ENCODE measurements at regions not wholly inside any gene's neighbourhood (a gene's known extent, or its start where the extent isn't known, plus 50 kb on each side); places are given as distances from the start of the nearest gene placed in this dataset.

DNA sequence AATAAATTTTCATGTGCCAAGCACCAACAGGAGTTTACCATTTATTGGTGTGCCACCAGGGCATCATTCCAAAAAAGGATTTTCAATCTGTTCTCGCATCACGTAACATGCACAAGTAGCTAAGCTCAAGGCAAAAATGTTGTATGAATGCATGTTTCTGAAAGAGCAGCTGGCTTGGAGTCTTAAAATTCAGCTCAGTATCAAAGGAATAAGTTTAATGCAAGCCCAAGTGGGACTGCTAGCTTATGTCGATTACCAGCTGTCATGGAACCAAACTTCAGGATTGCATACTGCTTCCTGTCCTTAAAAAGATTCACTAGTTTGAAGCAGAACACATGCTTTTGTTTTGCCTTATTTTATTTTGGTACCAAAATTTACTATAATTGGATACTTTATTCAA lies 437.0 kb downstream of the FSCB start:
- DNase-seq, result no peak
- Histone ChIP-seq H3K79me1 (replicated peaks; ENCODE audit: low read length, poor library complexity, severe bottlenecking) (no peaks in the 10 kb centered on the region), H3K9me3 (ENCODE audit: control insufficient read depth, low read length) (peaks cover 15% of the 10 kb centered on the region), H3K14ac (ENCODE audit: low read length in 2 of 2) (no peak overlapping the region), H3K18ac (ENCODE audit: low read depth in 1 of 2, low read length in 2 of 2) (no peak overlapping the region), H3K4me3 (ENCODE audit: insufficient read depth in 1 of 2, low read depth in 1 of 2, low read length in 2 of 2) (no peak overlapping the region), H3K27me3 (ENCODE audit: control insufficient read depth in 1 of 2, insufficient read depth in 1 of 2, low read length in 2 of 2) (no peaks in the 10 kb centered on the region), H2BK12ac (ENCODE audit: low read length in 2 of 2) (no peak overlapping the region), H2BK120ac (ENCODE audit: low read depth, low read length) (no peak overlapping the region), H3K4me2 (ENCODE audit: low read length, poor library complexity, severe bottlenecking) (no peak overlapping the region), H3K23ac (ENCODE audit: low read length in 2 of 2) (no peak overlapping the region), H3K4ac (ENCODE audit: low read depth in 1 of 2, low read length in 2 of 2) (no peak overlapping the region), H3K4me1 (ENCODE audit: control insufficient read depth, insufficient read depth, low read depth, low read length) (no peaks in the 10 kb centered on the region), H2AK5ac (ENCODE audit: low read length, severe bottlenecking) (no peak overlapping the region), H3K27ac (ENCODE audit: low read length, poor library complexity, severe bottlenecking) (no peak overlapping the region), H2AFZ (ENCODE audit: low read depth, low read length) (no peak overlapping the region), H2BK15ac (ENCODE audit: low read depth, poor library complexity, severe bottlenecking) (no peak overlapping the region), H4K91ac (ENCODE audit: low read length) (no peak overlapping the region), H4K8ac (ENCODE audit: low read length) (no peak overlapping the region), H2BK5ac (ENCODE audit: low read depth, low read length, poor library complexity, severe bottlenecking) (no peak overlapping the region), H3K36me3 (ENCODE audit: control insufficient read depth in 1 of 2, insufficient read depth in 2 of 2, low read depth in 1 of 2, low read length in 2 of 2) (no peaks in the 10 kb centered on the region), H3K9ac (ENCODE audit: low read length) (no peak overlapping the region)
- WGBS, result 94% methylated on average over 3 of the region's 3 CpGs

DNA sequence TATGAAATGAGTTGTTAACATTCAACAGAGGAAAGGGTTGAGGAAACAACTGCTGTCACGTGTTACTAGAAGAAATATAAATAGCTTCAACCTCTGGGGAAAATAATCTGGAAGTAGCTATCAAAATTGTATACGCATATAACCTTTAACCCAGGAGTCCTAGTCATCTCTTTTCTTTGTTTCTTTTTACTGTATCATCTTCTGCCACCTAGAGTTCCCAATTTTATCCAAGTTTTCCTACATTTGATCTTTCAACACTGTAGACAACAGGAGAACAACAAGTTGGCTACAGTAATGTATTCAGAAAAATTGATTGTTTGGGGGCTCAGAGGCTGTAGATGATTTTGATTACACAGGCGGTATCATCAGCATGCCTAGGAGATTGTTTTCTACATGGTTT lies 453.7 kb downstream of the FSCB start:
- H2BK12ac ChIP-seq (ENCODE audit: low read length in 2 of 2), result no peak overlapping the region
- no peaks in the 10 kb centered on the region for H3K4me1 ChIP-seq (ENCODE audit: control insufficient read depth, insufficient read depth, low read depth, low read length)
- H4K8ac ChIP-seq (ENCODE audit: low read length), result no peak overlapping the region
- H4K91ac ChIP-seq (ENCODE audit: low read length), result no peak overlapping the region
- H3K4ac ChIP-seq (ENCODE audit: low read depth in 1 of 2, low read length in 2 of 2), result no peak overlapping the region
- no peak overlapping the region for H2AK5ac ChIP-seq (ENCODE audit: low read length, severe bottlenecking)
- H3K36me3 ChIP-seq (ENCODE audit: control insufficient read depth in 1 of 2, insufficient read depth in 2 of 2, low read depth in 1 of 2, low read length in 2 of 2), result no peaks in the 10 kb centered on the region
- no peak overlapping the region for H3K18ac ChIP-seq (ENCODE audit: low read depth in 1 of 2, low read length in 2 of 2)
- WGBS, result 100% methylated on average over 2 of the region's 3 CpGs
- H3K27ac ChIP-seq (ENCODE audit: low read length, poor library complexity, severe bottlenecking), result no peak overlapping the region
- H2BK120ac ChIP-seq (ENCODE audit: low read depth, low read length), result no peak overlapping the region
- no peak overlapping the region for H2BK15ac ChIP-seq (ENCODE audit: low read depth, poor library complexity, severe bottlenecking)
- H3K4me3 ChIP-seq (ENCODE audit: insufficient read depth in 1 of 2, low read depth in 1 of 2, low read length in 2 of 2), result no peak overlapping the region
- H3K79me1 ChIP-seq (replicated peaks; ENCODE audit: low read length, poor library complexity, severe bottlenecking), result no peaks in the 10 kb centered on the region
- no peak overlapping the region for H2BK5ac ChIP-seq (ENCODE audit: low read depth, low read length, poor library complexity, severe bottlenecking)
- peaks cover 5% of the 10 kb centered on the region for H3K9me3 ChIP-seq (ENCODE audit: control insufficient read depth, low read length)
- H3K23ac ChIP-seq (ENCODE audit: low read length in 2 of 2), result no peak overlapping the region
- no peak overlapping the region for H3K14ac ChIP-seq (ENCODE audit: low read length in 2 of 2)
- no peak overlapping the region for H3K9ac ChIP-seq (ENCODE audit: low read length)
- no peaks in the 10 kb centered on the region for H3K27me3 ChIP-seq (ENCODE audit: control insufficient read depth in 1 of 2, insufficient read depth in 1 of 2, low read length in 2 of 2)
- H2AFZ ChIP-seq (ENCODE audit: low read depth, low read length), result no peak overlapping the region
- H3K4me2 ChIP-seq (ENCODE audit: low read length, poor library complexity, severe bottlenecking), result no peak overlapping the region
- DNase-seq, result no peak

DNA sequence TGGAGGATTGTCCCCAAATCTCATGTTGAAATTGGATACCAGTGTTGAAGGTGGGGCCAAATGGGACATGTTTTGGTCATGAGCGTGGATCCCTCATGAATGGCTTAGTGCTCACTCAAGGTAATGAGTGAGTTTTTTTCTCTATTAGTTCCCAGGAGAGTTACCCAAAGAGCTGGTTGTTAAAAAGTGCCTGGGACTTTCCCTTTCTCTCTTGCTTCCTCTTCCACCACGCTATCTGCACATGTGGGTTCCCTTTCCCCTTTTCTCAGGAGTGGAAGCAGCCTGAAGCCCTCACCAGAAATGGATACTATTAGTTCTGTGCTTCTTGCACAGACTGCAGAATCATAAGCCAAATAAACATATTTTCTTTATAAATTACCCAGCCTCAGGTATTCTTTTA lies 465.4 kb downstream of the FSCB start:
- Histone ChIP-seq H3K36me3 (ENCODE audit: control insufficient read depth in 1 of 2, insufficient read depth in 2 of 2, low read depth in 1 of 2, low read length in 2 of 2) (no peaks in the 10 kb centered on the region), H3K4me2 (ENCODE audit: low read length, poor library complexity, severe bottlenecking) (no peak overlapping the region), H2BK12ac (ENCODE audit: low read length in 2 of 2) (no peak overlapping the region), H3K14ac (ENCODE audit: low read length in 2 of 2) (no peak overlapping the region), H3K9me3 (ENCODE audit: control insufficient read depth, low read length) (peaks cover 14% of the 10 kb centered on the region), H4K91ac (ENCODE audit: low read length) (no peak overlapping the region), H3K18ac (ENCODE audit: low read depth in 1 of 2, low read length in 2 of 2) (no peak overlapping the region), H2BK15ac (ENCODE audit: low read depth, poor library complexity, severe bottlenecking) (no peak overlapping the region), H3K4me3 (ENCODE audit: insufficient read depth in 1 of 2, low read depth in 1 of 2, low read length in 2 of 2) (no peak overlapping the region), H3K79me1 (replicated peaks; ENCODE audit: low read length, poor library complexity, severe bottlenecking) (no peaks in the 10 kb centered on the region), H2AFZ (ENCODE audit: low read depth, low read length) (no peak overlapping the region), H3K27ac (ENCODE audit: low read length, poor library complexity, severe bottlenecking) (no peak overlapping the region), H3K9ac (ENCODE audit: low read length) (no peak overlapping the region), H4K8ac (ENCODE audit: low read length) (no peak overlapping the region), H3K27me3 (ENCODE audit: control insufficient read depth in 1 of 2, insufficient read depth in 1 of 2, low read length in 2 of 2) (no peaks in the 10 kb centered on the region), H3K23ac (ENCODE audit: low read length in 2 of 2) (no peak overlapping the region), H2BK120ac (ENCODE audit: low read depth, low read length) (no peak overlapping the region), H2BK5ac (ENCODE audit: low read depth, low read length, poor library complexity, severe bottlenecking) (no peak overlapping the region), H3K4ac (ENCODE audit: low read depth in 1 of 2, low read length in 2 of 2) (no peak overlapping the region), H2AK5ac (ENCODE audit: low read length, severe bottlenecking) (no peak overlapping the region), H3K4me1 (ENCODE audit: control insufficient read depth, insufficient read depth, low read depth, low read length) (no peaks in the 10 kb centered on the region)
- DNase-seq, result no peak
- WGBS, result 67% methylated on average over 2 of the region's 2 CpGs

DNA sequence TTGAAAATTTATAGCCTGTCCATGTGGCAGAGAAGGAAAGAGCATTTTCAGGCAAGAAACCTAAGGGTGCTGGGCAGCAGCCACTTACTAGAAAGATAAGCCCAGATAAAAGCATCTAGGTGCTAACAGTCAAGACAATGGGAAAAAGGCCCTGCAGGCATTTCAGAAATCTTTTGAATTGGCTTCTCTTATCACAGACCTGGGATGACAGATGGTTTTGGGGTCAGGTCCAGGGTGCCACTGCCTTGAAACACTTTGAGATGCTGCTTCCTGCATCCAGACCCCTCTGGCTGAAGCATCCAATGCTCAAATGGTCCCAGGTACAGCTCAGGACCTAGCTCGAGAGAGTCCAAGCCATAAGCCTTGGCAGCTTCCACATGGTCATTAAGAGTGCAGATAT lies 466.5 kb downstream of the FSCB start:
- no peak for DNase-seq
- H2BK15ac ChIP-seq (ENCODE audit: low read depth, poor library complexity, severe bottlenecking), result no peak overlapping the region
- H3K18ac ChIP-seq (ENCODE audit: low read depth in 1 of 2, low read length in 2 of 2), result no peak overlapping the region
- no peaks in the 10 kb centered on the region for H3K79me1 ChIP-seq (replicated peaks; ENCODE audit: low read length, poor library complexity, severe bottlenecking)
- no peak overlapping the region for H3K27ac ChIP-seq (ENCODE audit: low read length, poor library complexity, severe bottlenecking)
- WGBS, result 68% methylated on average over 1 of the region's 1 CpG
- H3K27me3 ChIP-seq (ENCODE audit: control insufficient read depth in 1 of 2, insufficient read depth in 1 of 2, low read length in 2 of 2), result no peaks in the 10 kb centered on the region
- H3K9me3 ChIP-seq (ENCODE audit: control insufficient read depth, low read length), result peaks cover 14% of the 10 kb centered on the region
- no peak overlapping the region for H3K4ac ChIP-seq (ENCODE audit: low read depth in 1 of 2, low read length in 2 of 2)
- no peak overlapping the region for H3K9ac ChIP-seq (ENCODE audit: low read length)
- no peak overlapping the region for H3K14ac ChIP-seq (ENCODE audit: low read length in 2 of 2)
- no peak overlapping the region for H2BK12ac ChIP-seq (ENCODE audit: low read length in 2 of 2)
- no peak overlapping the region for H2AFZ ChIP-seq (ENCODE audit: low read depth, low read length)
- no peaks in the 10 kb centered on the region for H3K4me1 ChIP-seq (ENCODE audit: control insufficient read depth, insufficient read depth, low read depth, low read length)
- H2AK5ac ChIP-seq (ENCODE audit: low read length, severe bottlenecking), result no peak overlapping the region
- H4K91ac ChIP-seq (ENCODE audit: low read length), result no peak overlapping the region
- no peak overlapping the region for H2BK5ac ChIP-seq (ENCODE audit: low read depth, low read length, poor library complexity, severe bottlenecking)
- H3K36me3 ChIP-seq (ENCODE audit: control insufficient read depth in 1 of 2, insufficient read depth in 2 of 2, low read depth in 1 of 2, low read length in 2 of 2), result no peaks in the 10 kb centered on the region
- no peak overlapping the region for H2BK120ac ChIP-seq (ENCODE audit: low read depth, low read length)
- no peak overlapping the region for H3K23ac ChIP-seq (ENCODE audit: low read length in 2 of 2)
- H4K8ac ChIP-seq (ENCODE audit: low read length), result no peak overlapping the region
- H3K4me2 ChIP-seq (ENCODE audit: low read length, poor library complexity, severe bottlenecking), result no peak overlapping the region
- no peak overlapping the region for H3K4me3 ChIP-seq (ENCODE audit: insufficient read depth in 1 of 2, low read depth in 1 of 2, low read length in 2 of 2)

All from mesenchymal stem cell (in vitro differentiated cells and primary cell).